ENCODE measurements at regions not wholly inside any gene's neighbourhood (a gene's known extent, or its start where the extent isn't known, plus 50 kb on each side); places are given as distances from the start of the nearest gene placed in this dataset.

GRCh38 chr2:129188451-129188850, 791.0 kb upstream of the RAB6C start:
- H3K4me3 ChIP-seq (ENCODE audit: low read depth, low read length) = no peak overlapping the region
- no peak for TF ChIP-seq CTCF (conservative IDR thresholded peaks at IDR 0.05; ENCODE audit: low read depth, low read length)
- no peak for DNase-seq (ENCODE audit: low read depth)

GRCh38 chr2:129189617-129190319, 789.7 kb upstream of the RAB6C start:
- no peak for DNase-seq (ENCODE audit: low read depth)
- no peak for TF ChIP-seq CTCF (conservative IDR thresholded peaks at IDR 0.05; ENCODE audit: low read depth, low read length)

GRCh38 chr2:129190494-129190893, 789.0 kb upstream of the RAB6C start:
- no peak for DNase-seq (ENCODE audit: low read depth)
- TF ChIP-seq CTCF (conservative IDR thresholded peaks at IDR 0.05; ENCODE audit: low read depth, low read length) = no peak

More at GRCh38 chr2:129189617-129190319, 789.7 kb upstream of the RAB6C start:
- H3K4me3 ChIP-seq (ENCODE audit: low read depth, low read length) = no peak overlapping the region

DNA sequence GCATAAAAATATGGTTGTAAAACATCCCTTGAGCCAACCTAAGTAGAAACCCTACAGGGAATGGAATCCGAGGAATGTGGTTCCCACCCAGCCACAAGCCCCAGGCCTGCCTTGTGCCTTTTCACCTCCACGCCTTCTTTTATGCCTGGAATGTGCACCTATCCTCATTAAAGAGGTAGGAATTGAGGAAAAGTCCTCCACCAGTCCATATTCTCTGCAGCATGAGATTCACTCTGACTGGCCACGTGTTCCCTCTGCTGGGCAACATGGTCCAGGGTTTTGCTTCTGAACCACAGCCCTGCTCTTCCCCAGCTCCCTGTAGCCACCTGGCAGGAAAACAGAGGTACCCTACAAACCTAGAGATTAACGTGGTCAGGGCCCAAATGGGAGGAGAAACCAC, 787.9 kb upstream of the RAB6C start:
- no peak for TF ChIP-seq CTCF (conservative IDR thresholded peaks at IDR 0.05; ENCODE audit: low read depth, low read length)
- DNase-seq (ENCODE audit: low read depth) = no peak
- H3K4me3 ChIP-seq (ENCODE audit: low read depth, low read length) = no peak overlapping the region

More at GRCh38 chr2:129190494-129190893, 789.0 kb upstream of the RAB6C start:
- no peak overlapping the region for H3K4me3 ChIP-seq (ENCODE audit: low read depth, low read length)

GRCh38 chr2:129192117-129192516, 787.3 kb upstream of the RAB6C start:
- no peak for TF ChIP-seq CTCF (conservative IDR thresholded peaks at IDR 0.05; ENCODE audit: low read depth, low read length)
- no peak overlapping the region for H3K4me3 ChIP-seq (ENCODE audit: low read depth, low read length)
- no peak for DNase-seq (ENCODE audit: low read depth)

DNA sequence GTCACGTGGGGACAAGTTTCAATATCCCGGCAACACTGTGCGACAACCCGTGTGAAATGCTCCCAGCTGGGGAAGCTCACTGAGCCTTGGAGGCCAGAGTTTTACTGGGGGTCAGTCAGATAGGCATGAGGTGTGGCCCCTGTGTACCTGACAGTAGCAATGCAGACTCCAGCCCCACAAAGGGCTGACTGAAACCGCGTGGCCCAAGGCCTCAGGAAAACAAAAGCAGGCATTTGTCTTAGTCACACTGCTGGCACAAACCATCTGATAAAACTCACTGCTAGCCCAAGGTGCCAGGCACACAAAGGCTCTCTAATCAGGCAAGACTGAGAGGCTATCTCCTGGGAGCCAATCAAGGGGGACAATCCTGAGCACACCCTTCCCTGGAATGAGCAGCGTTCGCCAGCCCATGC, 786.6 kb upstream of the RAB6C start:
- TF ChIP-seq CTCF (conservative IDR thresholded peaks at IDR 0.05; ENCODE audit: low read depth, low read length) = no peak
- DNase-seq (ENCODE audit: low read depth) = no peak
- no peak overlapping the region for H3K4me3 ChIP-seq (ENCODE audit: low read depth, low read length)

- no peak for TF ChIP-seq CTCF (conservative IDR thresholded peaks at IDR 0.05; ENCODE audit: low read depth, low read length)
- H3K4me3 ChIP-seq (ENCODE audit: low read depth, low read length) = no peak overlapping the region
- no peak for DNase-seq (ENCODE audit: low read depth)
These were observed 785.5 kb upstream of the RAB6C start for GRCh38 chr2:129193961-129194360.

Data from choroid plexus epithelial cell (primary cell).